SJCRH30 (cell line): ENCODE measurements at regions not wholly inside any gene's neighbourhood (a gene's known extent, or its start where the extent isn't known, plus 50 kb on each side); places are given as distances from the start of the nearest gene placed in this dataset.

ENCODE experiments used
- DNase-seq, 2 experiments: peaks; one replicate each; pipeline ENCODE4 v3.0.0-alpha.2; 2015 to 2020
- H3K27ac ChIP-seq: fragments of 250-450 bp; sonication (Bioruptor Pico); 2 replicates; pipeline ENCODE4 v1.5.1; 2020; ENCODE audit warnings: mild to moderate bottlenecking, moderate library complexity
- H3K27me3 ChIP-seq: fragments of 250-450 bp; sonication (Bioruptor Pico); 2 replicates; pipeline ENCODE4 v1.5.1; 2020; ENCODE audit warnings: mild to moderate bottlenecking, moderate library complexity
- H3K36me3 ChIP-seq: fragments of 250-450 bp; sonication (Bioruptor Pico); 2 replicates; pipeline ENCODE4 v1.5.1; 2020; ENCODE audit warnings: mild to moderate bottlenecking, moderate library complexity
- H3K4me1 ChIP-seq: fragments of 250-450 bp; sonication (Bioruptor Pico); 2 replicates; pipeline ENCODE4 v1.5.1; 2020; ENCODE audit warnings: mild to moderate bottlenecking, moderate library complexity
- H3K4me3 ChIP-seq: fragments of 250-450 bp; sonication (Bioruptor Pico); 2 replicates; pipeline ENCODE4 v1.5.1; 2020; ENCODE audit warnings: mild to moderate bottlenecking, moderate library complexity
- H3K9me3 ChIP-seq: fragments of 250-450 bp; sonication (Bioruptor Pico); replicated peaks from 2 replicates; pipeline ENCODE4 v1.5.1; 2020; ENCODE audit warnings: mild to moderate bottlenecking, moderate library complexity

GRCh38 chr3:38950581-38950980 lies 101.2 kb downstream of the SCN11A start:
- Histone ChIP-seq H3K27me3 (no peaks in the 10 kb centered on the region), H3K4me3 (no peak overlapping the region), H3K9me3 (no peaks in the 10 kb centered on the region), H3K36me3 (no peaks in the 10 kb centered on the region), H3K4me1 (no peaks in the 10 kb centered on the region), H3K27ac (no peak overlapping the region)
- DNase-seq: no peak

DNA sequence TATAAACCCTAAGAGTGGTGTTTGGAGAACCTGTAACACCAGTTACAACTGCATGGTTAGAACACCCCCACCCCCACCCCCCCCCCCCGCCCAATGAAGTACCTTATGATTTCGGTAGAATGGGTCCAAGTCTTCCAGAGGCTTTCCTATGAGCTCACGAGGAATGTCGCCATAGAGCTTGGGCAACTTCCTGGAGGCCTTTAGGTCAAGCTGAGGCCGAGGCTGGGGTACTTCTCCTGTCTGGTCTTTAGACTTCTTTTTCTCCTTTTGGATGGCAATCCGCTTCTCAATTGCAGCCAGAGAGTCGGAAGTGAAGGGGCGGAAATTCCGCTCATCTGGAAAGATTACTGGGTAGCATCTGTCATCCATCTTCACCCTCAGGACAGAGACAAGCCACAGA lies 101.8 kb downstream of the SCN11A start:
- no peak overlapping the region for H3K27ac ChIP-seq
- no peaks in the 10 kb centered on the region for H3K36me3 ChIP-seq
- H3K4me3 ChIP-seq: no peak overlapping the region
- no peaks in the 10 kb centered on the region for H3K9me3 ChIP-seq
- DNase-seq: no peak
- no peaks in the 10 kb centered on the region for H3K4me1 ChIP-seq
- H3K27me3 ChIP-seq: no peaks in the 10 kb centered on the region

DNA sequence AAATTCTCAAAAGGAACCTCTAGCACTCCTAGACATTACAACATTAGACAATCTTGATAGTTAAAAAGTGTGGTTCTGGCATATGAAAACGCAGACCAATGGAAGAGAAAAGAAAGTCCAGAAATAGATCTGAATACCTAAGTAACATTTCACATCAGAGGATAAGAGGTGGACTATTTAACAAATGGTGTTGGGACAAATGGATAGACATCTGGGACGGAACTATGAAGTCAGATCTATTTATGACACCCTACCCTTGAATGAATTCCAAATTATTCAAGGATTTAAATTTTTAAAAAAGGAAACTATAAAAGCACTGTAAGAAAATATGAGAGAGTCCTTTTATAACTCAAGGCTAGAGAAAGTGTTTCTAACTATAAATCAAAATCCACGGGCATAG lies 111.3 kb downstream of the SCN11A start:
- Histone ChIP-seq H3K36me3 (no peaks in the 10 kb centered on the region), H3K4me1 (no peaks in the 10 kb centered on the region), H3K27me3 (no peaks in the 10 kb centered on the region), H3K4me3 (no peak overlapping the region), H3K27ac (no peak overlapping the region), H3K9me3 (no peaks in the 10 kb centered on the region)
- DNase-seq: no peak

GRCh38 chr3:38925351-38925750 lies 109.3 kb upstream of the SCN10A start:
- no peaks in the 10 kb centered on the region for H3K36me3 ChIP-seq
- no peak for DNase-seq
- no peak overlapping the region for H3K27ac ChIP-seq
- H3K27me3 ChIP-seq: no peaks in the 10 kb centered on the region
- no peaks in the 10 kb centered on the region for H3K4me1 ChIP-seq
- no peaks in the 10 kb centered on the region for H3K9me3 ChIP-seq
- no peak overlapping the region for H3K4me3 ChIP-seq

DNA sequence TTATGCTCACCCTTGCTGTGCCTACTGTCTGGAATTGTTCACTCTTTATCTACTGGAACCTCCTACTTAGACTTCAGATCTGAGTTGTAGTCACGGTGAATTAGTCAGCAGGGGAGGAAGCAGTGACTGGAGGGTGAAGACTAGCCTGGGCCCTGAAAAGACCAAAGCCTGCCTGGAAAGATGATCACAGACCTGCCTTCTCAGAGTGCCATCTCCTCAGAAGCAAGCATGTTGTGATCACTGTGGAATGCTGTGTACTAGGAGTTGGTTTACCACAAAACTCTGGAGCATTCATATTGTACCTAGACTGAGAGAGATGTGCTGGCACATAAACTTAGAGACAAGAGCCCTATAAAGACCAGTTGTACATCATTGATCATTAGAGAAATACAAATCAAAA lies 100.7 kb upstream of the SCN10A start:
- peak; percentile 21 to 26 for DNase-seq
- Histone ChIP-seq H3K4me1 (no peaks in the 10 kb centered on the region), H3K4me3 (no peak overlapping the region), H3K36me3 (no peaks in the 10 kb centered on the region), H3K27ac (peak overlapping the region; percentile 51), H3K27me3 (no peaks in the 10 kb centered on the region), H3K9me3 (no peaks in the 10 kb centered on the region)

GRCh38 chr3:38907426-38907825 lies 91.4 kb upstream of the SCN10A start:
- no peak for DNase-seq
- Histone ChIP-seq H3K36me3 (no peaks in the 10 kb centered on the region), H3K9me3 (no peaks in the 10 kb centered on the region), H3K4me3 (no peak overlapping the region), H3K27me3 (no peaks in the 10 kb centered on the region), H3K27ac (no peak overlapping the region), H3K4me1 (no peaks in the 10 kb centered on the region)

DNA sequence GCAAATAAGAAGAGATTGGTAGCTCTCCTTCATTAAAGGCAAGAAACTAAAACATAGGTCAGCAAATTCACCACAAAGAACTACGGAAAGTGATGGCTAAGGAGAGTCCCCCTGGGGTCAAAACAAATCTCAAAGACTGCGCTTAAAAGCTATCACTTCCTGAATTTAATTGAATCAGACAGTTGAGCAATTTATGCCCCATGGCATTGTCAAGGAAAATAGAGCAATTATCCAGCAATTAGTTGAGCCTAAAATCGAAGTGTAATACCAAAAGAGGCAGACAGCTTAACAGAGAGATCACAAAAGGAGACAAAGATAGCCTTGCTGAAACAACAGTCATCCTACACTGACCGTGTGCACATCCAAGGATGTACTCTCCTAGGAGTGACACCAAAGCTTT lies 74.4 kb upstream of the SCN10A start:
- Histone ChIP-seq H3K4me3 (no peak overlapping the region), H3K27me3 (no peaks in the 10 kb centered on the region), H3K4me1 (no peaks in the 10 kb centered on the region), H3K27ac (no peak overlapping the region), H3K36me3 (no peaks in the 10 kb centered on the region), H3K9me3 (no peaks in the 10 kb centered on the region)
- no peak for DNase-seq

- Histone ChIP-seq H3K9me3 (no peaks in the 10 kb centered on the region), H3K4me1 (no peaks in the 10 kb centered on the region), H3K36me3 (no peaks in the 10 kb centered on the region), H3K4me3 (no peak overlapping the region), H3K27me3 (no peaks in the 10 kb centered on the region), H3K27ac (no peak overlapping the region)
- no peak for DNase-seq
Observed at GRCh38 chr3:38878646-38879045, 62.6 kb upstream of the SCN10A start.
